ENCODE measurements at regions not wholly inside any gene's neighbourhood (a gene's known extent, or its start where the extent isn't known, plus 50 kb on each side); places are given as distances from the start of the nearest gene placed in this dataset.

- in situ Hi-C loops (cut with HindIII; ENCODE audit: low sequenced_read_pairs), result loop anchor here (10.0 kb wide), 1 partner anchor 71 kb away; the partner anchor contains the start of gene FOXF1
Observed at GRCh38 chr16:86443508-86444147, 66.7 kb upstream of the FOXF1 start.

DNA sequence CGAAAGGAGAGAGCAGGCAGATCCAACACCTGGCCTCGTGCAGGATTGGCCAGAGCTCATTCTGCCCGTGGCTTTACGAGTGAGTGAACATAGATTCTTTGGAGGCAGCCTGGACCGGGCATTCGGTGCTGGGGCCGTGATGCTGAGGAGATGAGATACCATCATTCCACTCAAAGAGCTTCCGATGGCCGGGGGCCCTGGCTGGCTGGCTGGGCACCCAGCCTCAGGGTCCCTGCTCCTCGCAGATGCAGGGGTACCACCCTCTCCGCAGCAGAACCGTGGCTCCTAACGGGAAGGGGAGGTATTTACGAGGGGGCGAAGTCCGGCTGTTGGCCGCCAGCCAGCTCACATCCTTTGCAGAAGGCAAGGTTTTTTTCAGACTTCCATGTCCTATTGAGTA is 66.1 kb upstream of the FOXF1 start:
- in situ Hi-C loops (cut with HindIII; ENCODE audit: low sequenced_read_pairs), result loop anchor here (10.0 kb wide), 1 partner anchor 71 kb away; the partner anchor contains the start of gene FOXF1

- in situ Hi-C loops (cut with HindIII; ENCODE audit: low sequenced_read_pairs), result loop anchor here (10.0 kb wide), 1 partner anchor 70 kb away; the partner anchor contains the start of gene FOXF1
Observed at GRCh38 chr16:86444661-86445060, 65.7 kb upstream of the FOXF1 start.

DNA sequence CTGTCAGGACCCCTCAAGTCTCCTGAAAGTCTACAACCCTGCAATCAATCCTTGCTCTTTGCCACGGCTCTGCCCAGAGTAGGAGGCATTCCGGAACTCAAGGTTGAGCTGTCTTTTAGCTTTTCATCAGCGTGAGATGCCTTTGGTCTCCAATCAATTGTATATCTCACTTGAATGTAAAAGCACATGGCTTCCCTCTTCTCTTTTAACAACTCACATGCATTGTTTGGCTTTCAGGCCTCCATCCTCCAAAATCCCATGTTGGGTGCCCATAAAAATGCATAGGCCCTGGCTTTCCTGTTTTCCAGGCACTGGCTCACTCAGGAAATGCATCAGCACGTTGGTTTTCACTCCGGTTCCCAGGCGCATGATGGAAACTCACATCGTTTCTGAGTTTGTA is 64.0 kb upstream of the FOXF1 start:
- in situ Hi-C loops (cut with HindIII; ENCODE audit: low sequenced_read_pairs), result loop anchor here (10.0 kb wide), 1 partner anchor 69 kb away; the partner anchor contains the start of gene FOXF1

DNA sequence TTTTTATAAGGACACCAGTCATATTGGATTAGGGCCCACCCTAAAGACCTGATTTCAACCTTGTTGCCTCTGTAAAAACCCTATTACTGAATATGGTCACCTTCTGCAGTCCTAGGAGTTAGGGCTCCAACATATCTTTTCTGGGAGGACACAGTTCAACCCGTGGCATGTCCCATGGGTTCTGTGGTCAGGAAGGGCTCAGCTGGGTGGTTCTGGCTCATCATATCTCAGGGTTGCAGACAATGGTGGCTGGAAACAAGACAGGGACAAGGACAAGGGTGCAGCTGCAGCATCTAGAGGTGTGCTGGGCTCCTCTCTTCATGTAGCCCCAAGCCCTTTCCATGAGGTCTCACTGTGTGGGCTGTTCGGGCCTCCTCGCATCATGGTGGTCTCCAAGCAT is 63.1 kb upstream of the FOXF1 start:
- in situ Hi-C loops (cut with HindIII; ENCODE audit: low sequenced_read_pairs), result loop anchor here (10.0 kb wide), 1 partner anchor 68 kb away; the partner anchor contains the start of gene FOXF1

- in situ Hi-C loops (cut with HindIII; ENCODE audit: low sequenced_read_pairs), result loop anchor here (10.0 kb wide), 1 partner anchor 66 kb away; the partner anchor contains the start of gene FOXF1
Observed at GRCh38 chr16:86448306-86448890, 61.9 kb upstream of the FOXF1 start.

DNA sequence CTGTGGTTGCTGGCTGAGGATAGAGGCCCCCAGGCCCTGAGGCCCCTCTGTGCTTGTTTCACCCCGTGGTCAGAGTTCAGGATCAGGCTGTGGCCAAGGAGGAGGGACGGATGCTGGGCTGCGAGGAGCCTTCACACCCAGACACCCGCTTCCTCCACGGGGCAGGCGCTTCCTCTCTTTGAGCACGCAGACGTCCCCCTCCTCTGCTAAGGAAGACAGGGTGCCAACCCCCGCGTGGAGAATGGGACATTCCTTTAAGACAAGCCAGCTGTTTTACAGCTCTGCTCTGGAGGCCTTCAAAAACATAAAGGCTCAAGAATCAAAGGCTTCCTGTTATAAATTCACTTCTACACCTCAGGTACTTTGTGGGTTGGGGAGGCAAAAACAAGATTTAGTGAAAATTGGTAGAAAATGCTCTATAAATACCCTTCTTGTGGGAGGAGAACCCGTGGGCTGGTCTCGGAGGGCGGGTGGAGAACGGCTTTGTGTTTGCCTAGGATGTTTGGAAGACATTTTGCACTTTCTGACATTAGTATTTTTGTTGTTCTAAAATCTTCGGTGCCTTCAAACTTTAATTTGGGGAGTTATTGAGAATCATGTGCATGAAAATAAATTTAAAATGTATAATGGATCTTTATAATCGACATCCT is 60.8 kb upstream of the FOXF1 start:
- in situ Hi-C loops (cut with HindIII; ENCODE audit: low sequenced_read_pairs), result loop anchor here (10.0 kb wide), 1 partner anchor 65 kb away; the partner anchor contains the start of gene FOXF1

DNA sequence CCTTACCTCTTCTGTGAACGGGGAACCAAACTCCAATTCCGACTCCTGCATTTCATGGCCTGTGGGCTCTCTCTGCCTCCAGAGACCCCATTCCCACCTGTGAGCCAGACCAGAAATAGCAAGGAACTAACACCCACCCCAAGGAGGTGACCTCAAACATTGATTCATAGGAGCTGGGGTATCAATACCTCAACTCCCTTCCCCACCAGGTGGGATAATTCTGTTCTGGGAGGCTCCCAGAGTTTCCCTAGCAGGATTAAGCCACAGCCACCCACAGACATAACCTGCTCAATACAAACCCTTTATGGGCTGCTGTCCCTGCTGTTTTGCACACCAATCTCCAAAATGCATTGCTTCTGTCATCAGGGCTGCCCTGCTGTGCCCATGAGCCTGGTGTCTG is 59.6 kb upstream of the FOXF1 start:
- in situ Hi-C loops (cut with HindIII; ENCODE audit: low sequenced_read_pairs), result no loop called here

DNA sequence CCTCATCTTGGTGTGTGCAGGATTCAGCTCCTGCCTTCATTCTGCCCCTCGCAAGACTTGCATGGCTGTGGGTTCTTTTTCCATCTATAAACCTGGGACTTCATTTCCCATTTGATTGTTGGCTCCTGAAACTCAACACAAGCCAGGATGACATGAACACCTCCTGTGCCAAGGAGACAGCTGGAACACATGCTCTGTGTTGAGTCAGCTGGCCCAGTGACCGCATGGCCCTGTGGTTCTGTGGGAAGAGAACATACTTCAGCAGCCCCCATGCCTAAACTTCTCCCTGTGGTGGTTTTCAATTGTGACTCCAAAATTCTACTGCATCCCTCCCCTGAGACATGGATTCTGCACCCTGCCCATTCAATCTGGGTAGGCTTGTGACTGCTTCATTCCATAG is 57.9 kb upstream of the FOXF1 start:
- in situ Hi-C loops (cut with HindIII; ENCODE audit: low sequenced_read_pairs), result no loop called here

GRCh38 chr16:86455116-86455515 is 55.2 kb upstream of the FOXF1 start:
- in situ Hi-C loops (cut with HindIII; ENCODE audit: low sequenced_read_pairs), result no loop called here

- in situ Hi-C loops (cut with HindIII; ENCODE audit: low sequenced_read_pairs), result no loop called here
Observed at GRCh38 chr16:86455640-86456039, 54.7 kb upstream of the FOXF1 start.

GRCh38 chr16:86457501-86458148 is 52.7 kb upstream of the FOXF1 start:
- in situ Hi-C loops (cut with HindIII; ENCODE audit: low sequenced_read_pairs), result no loop called here

DNA sequence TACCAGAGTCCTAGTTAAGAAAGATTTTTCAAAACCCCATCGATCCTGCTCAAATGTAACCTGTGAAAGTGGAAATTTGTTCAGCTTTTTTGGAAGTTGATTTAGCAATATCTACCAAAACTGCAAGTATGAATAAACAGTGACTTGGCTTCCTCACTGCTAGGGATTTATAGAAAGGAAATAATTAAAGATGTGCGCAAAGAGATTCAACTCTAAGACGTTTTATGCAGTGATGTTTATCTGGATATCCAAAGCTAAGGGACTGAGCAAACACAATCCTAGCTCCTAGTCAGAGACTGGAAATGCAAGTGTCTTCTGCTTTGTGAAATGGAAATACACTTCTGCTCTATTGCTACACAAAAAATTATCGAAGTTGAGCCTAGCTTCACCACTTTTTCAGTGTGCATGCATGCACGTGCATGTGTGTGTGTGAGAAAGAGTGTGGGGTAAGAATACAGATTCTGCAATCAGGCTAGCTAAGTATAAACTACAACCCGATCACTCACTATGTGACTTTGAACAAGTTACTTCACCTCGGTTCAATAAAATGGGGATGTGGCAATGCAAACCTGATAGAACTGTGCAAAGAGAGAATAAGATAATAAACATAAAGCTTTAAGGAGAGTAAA is 52.1 kb upstream of the FOXF1 start:
- in situ Hi-C loops (cut with HindIII; ENCODE audit: low sequenced_read_pairs), result no loop called here

GRCh38 chr16:86459266-86459665 is 51.1 kb upstream of the FOXF1 start:
- in situ Hi-C loops (cut with HindIII; ENCODE audit: low sequenced_read_pairs), result no loop called here

Data from DLD1 (cell line).